ENCODE measurements at regions not wholly inside any gene's neighbourhood (a gene's known extent, or its start where the extent isn't known, plus 50 kb on each side); places are given as distances from the start of the nearest gene placed in this dataset.

DNA sequence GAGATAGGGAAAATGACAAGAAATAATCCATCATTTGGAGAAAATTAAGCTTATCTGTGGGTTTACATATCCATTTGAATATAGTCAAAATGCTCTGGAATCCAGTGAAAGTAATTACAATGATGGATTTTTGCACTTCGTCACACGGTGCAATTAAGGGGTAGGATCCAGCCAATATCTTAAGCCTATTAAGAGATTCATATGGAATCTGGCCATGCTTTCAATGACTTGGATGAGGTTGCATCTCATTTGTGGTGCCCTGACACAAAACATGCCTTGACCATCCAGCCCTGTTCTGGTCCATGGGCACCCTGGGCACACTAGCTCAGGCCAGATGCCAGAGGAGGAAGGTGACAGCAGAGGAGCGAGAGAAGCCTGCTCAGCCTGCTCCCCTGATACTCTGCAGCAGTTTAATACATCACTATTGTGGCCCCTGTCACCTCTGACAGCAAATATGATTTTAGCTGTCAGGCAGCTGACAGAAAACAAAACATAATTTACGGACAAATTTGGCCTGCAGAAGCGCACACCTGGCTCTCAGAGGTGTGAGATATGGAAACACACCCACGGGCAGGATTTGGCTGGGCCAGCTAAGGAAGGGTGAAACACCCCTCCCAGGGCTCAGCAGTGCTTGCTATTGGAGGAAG, 94.1 kb upstream of the ST8SIA3 start:
- TF ChIP-seq POLR2A (IDR thresholded peaks at IDR 0.05) (no peak), CTCF (IDR thresholded peaks at IDR 0.05) (no peak)

Data from body of pancreas (tissue), 4 donors.